ENCODE measurements at regions not wholly inside any gene's neighbourhood (a gene's known extent, or its start where the extent isn't known, plus 50 kb on each side); places are given as distances from the start of the nearest gene placed in this dataset.

GRCh38 chr1:230584660-230585059 lies 57.6 kb upstream of the COG2 start:
- TF ChIP-seq POLR2A (IDR thresholded peaks at IDR 0.05) (no peak), CTCF (IDR thresholded peaks at IDR 0.05 in 8 of 11, conservative IDR thresholded peaks at IDR 0.05 in 3 of 11) (no peak)

All from spleen (tissue), 7 donors.